GM18951 (cell line): ENCODE measurements at regions not wholly inside any gene's neighbourhood (a gene's known extent, or its start where the extent isn't known, plus 50 kb on each side); places are given as distances from the start of the nearest gene placed in this dataset.

ENCODE experiments used
- POLR2A ChIP-seq: IDR thresholded peaks from 4 replicates; pipeline ENCODE4 v1.6.1; 2011; ENCODE audit warnings: mild to moderate bottlenecking; ENCODE audit not compliant: insufficient read length, insufficient read depth; ENCODE audit errors: extremely low read depth
- in situ Hi-C: fragments of 300-500 bp; cut with MboI; formaldehyde crosslinking; loops from one replicate; pipeline ENCODE4 v1.12.0; 2022; ENCODE audit warnings: low sequenced_read_pairs, mixed read lengths, inconsistent platforms; ENCODE audit not compliant: unreplicated experiment

DNA sequence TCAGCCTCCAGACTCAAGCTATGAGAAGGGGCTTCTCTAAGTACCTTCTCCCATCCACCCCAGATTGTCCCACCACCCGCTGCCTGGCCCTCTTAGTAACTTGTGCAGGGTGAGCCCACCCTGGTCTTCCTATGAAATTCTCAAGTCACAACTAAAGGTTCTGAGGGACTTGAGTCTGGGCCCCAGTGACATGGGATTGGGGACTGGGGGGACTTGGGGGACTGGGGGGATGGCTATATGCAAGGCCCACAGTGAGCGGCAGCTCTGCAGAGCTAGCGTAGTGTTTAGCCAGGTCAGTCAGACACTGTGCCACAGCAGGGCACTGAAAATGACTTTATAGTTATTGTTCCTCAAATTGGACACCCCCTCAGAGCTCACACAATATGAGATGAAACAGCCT lies 622.3 kb upstream of the CADM1 start:
- in situ Hi-C loops, result no loop called here
- no peak for TF ChIP-seq POLR2A

DNA sequence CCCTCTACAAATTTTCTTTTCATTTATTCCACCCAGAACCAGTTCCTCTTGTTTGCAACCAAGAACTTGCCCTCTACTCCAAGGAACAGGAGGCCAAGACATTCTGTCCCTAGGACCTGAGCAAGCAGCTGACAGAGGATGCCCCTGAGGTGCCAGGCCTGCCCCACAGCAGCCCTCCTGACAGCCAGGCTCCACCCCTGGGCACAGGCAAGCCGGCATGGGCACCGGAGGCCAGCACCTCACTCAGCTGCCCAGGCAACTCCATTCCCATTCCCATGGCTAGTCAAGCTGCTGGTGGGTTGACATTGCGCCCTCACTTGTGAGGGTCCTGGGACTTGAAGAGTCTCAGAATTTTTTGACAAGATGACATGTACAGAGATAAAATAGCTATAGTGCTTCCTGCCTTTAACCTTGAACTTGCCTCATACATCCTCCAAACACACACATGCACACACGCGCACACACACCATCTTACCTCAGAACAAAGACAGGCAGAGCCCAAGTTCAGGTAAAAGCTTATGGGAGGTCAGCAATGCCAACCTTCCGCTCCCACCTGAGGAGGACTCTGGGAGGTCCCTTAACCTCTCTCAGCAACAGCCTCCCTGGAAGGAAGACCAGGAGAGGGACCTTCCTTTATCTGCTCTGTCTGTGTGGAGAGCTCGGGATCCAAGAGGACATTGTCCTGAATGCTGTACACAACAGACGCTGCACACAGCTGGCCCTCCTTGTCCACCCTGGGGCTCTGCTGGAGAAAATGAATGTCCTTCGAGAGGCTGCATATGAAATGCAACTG lies 620.9 kb upstream of the CADM1 start:
- in situ Hi-C loops, result no loop called here

GRCh38 chr11:116123739-116124138 lies 619.5 kb upstream of the CADM1 start:
- TF ChIP-seq POLR2A, result no peak
- in situ Hi-C loops, result no loop called here

More for the DNA sequence above, 620.9 kb upstream of the CADM1 start:
- TF ChIP-seq POLR2A, result no peak

DNA sequence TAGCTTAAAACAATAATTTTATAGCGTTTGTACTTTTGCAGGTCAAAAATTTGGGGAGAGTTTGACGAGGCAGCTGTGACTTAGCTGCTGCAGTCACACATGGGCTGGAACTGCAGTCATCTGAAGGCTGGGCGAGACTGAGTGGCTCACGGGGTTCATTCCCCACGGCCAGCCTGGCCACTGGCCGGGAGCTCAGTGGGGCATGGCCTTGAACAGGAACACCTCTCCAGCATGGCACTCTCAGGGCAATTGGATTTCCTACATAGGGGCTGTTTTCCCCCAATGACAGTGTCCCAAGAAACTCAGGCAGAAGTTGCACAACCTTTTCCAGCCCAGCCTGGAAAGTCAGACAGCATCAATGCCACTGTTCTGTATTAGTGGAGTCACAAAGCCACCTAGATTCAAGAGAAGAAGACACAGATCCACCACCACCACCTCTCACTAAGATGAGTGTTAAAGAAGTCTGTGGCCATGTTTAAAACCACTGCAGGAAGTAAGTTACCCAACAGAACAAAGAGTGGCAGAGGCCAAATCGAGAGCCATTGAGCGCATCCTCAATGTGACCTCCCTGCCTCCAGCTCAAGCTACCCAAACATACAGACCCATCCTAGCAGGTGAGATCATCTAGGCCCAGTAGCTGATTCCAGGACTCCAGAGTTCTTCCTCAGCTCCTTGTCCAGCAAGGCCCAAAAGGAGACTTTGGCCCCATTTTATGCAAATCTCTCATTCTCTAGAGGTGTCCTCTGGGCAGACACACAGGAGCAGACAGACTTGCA lies 618.7 kb upstream of the CADM1 start:
- no peak for TF ChIP-seq POLR2A
- in situ Hi-C loops, result no loop called here

DNA sequence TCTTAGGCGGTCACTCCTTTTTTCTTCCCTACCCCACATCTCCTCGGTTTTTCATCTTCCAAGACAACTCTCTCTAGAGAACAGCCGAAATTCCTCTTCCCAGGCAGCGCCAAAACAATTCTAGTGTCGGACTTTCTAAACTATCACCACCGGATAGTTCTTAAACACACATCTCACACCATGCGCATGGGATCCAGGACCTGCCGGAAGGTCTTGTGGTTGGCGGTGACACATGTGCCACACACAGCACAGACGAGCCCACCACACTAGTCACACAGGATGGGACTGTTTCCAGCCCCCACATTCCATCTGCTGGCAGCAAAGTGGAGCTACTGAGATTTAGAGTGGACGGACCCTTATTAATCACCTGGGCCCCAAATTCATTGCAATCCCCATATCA lies 614.9 kb upstream of the CADM1 start:
- no peak for TF ChIP-seq POLR2A
- in situ Hi-C loops, result no loop called here

- TF ChIP-seq POLR2A, result no peak
- in situ Hi-C loops, result no loop called here
Observed at GRCh38 chr11:116118138-116118470, 613.9 kb upstream of the CADM1 start.

DNA sequence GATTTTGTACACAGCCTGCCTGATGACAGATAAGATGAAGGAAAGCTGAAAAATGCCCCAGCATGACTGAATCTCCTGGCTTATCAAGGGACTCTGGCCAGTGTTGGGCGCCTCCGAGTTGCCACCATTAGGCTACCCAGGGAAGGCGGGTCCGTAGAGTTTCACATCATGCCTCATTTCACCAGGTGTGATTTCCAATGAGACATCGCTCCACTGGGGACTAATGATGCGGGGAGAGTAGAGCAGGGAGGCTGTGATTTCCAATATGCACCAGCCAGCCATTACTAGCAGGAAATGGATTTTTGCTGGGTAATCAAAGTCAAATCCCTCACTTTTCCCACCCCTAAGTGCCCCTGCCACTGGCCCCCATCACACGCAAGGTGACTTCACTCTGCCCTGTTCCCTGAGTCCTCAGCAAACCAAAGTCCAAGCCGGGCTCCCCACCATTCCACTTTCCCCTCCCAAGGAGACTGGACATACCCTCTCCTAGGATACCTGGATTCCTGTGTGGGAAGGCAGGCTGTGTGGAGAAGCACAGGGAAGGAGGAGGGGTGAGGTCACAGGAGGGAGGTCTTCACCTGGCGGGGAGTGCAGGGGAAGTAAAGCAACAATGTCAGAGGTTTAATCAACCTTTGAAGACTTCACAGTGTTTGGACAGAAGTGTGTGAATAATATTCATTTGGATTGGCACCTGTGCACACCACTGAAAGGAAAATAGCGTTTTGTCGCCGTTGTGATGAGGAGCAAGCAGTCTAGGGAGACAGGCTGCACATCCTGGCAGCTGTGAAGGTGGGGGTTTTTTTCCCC lies 613.3 kb upstream of the CADM1 start:
- in situ Hi-C loops, result no loop called here
- TF ChIP-seq POLR2A, result no peak

GRCh38 chr11:116115801-116116200 lies 611.6 kb upstream of the CADM1 start:
- TF ChIP-seq POLR2A, result no peak
- in situ Hi-C loops, result no loop called here

GRCh38 chr11:116114198-116114651 lies 610.0 kb upstream of the CADM1 start:
- in situ Hi-C loops, result no loop called here
- no peak for TF ChIP-seq POLR2A

- in situ Hi-C loops, result no loop called here
- no peak for TF ChIP-seq POLR2A
Observed at GRCh38 chr11:116112087-116112935, 608.1 kb upstream of the CADM1 start.

DNA sequence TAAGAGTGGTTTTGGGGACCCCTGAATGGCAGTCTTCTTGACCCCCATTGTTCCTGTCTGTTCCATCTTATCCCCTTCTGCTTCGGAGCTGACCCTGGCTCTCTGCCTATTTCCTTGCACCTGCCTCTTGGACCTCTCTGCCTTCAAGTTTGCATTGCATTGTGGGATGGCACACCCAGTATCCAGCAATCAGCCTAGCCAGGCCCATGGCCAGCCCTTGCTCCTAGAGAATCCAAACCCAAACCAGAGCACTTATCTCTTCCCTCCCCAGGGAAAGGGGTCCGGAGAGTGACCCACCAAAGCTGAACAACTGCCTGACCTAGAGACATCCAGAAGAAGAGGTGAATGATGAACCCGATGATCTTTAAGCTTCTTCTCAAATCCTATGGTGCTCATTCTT lies 607.3 kb upstream of the CADM1 start:
- in situ Hi-C loops, result no loop called here
- no peak for TF ChIP-seq POLR2A

DNA sequence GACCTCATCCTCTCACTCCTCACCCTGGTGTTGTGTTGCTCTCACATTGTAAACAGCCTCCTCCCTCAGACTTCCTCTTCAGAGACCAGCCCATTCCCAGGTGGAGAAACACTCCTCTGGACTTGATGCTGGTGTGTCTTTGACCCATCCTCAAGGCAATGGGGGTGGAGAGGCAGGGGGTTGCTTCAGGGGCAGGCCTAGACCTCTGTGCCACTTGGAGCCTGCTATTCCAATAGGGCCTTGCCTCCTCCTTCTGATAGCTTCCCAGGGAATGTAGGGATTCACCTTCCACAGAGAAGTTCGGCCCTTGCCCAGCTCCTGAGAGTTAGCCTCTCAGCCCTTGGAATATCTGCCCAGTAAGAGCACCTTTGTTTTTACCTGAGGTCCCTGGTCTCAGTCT lies 606.6 kb upstream of the CADM1 start:
- in situ Hi-C loops, result no loop called here
- TF ChIP-seq POLR2A, result no peak
